ENCODE measurements at regions not wholly inside any gene's neighbourhood (a gene's known extent, or its start where the extent isn't known, plus 50 kb on each side); places are given as distances from the start of the nearest gene placed in this dataset.
"Not testable (repeated sequence)": the region's sequence is repeated elsewhere in the genome, so short reads cannot be mapped to it uniquely, and the experiment has no call there.

DNA sequence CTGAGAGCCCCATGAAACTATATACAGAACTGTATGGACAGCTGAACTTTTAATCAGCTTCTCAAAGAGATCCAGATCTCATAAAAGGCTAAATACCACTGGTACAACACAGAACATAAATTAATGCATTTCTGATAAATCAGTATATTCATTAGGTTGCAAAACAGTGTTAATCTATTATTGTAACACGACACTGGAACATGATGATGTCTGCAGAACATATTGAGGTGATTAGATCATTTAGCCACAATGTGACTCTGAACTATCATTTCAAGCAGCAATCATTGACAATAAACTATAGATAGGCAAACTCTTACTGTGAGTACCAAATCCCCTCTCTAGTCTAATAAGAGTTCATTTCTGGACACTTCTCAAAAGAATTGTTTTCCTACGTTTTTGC is 50.3 kb downstream of the GASK1B start:
- TF ChIP-seq, protein P1, sequence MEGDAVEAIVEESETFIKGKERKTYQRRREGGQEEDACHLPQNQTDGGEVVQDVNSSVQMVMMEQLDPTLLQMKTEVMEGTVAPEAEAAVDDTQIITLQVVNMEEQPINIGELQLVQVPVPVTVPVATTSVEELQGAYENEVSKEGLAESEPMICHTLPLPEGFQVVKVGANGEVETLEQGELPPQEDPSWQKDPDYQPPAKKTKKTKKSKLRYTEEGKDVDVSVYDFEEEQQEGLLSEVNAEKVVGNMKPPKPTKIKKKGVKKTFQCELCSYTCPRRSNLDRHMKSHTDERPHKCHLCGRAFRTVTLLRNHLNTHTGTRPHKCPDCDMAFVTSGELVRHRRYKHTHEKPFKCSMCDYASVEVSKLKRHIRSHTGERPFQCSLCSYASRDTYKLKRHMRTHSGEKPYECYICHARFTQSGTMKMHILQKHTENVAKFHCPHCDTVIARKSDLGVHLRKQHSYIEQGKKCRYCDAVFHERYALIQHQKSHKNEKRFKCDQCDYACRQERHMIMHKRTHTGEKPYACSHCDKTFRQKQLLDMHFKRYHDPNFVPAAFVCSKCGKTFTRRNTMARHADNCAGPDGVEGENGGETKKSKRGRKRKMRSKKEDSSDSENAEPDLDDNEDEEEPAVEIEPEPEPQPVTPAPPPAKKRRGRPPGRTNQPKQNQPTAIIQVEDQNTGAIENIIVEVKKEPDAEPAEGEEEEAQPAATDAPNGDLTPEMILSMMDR (conservative IDR thresholded peaks at IDR 0.05; ENCODE audit: low read depth, low read length) = no peak
- no peak for DNase-seq (ENCODE audit: low read depth)
- H3K4me3 ChIP-seq (ENCODE audit: low read length) = no peak overlapping the region

DNA sequence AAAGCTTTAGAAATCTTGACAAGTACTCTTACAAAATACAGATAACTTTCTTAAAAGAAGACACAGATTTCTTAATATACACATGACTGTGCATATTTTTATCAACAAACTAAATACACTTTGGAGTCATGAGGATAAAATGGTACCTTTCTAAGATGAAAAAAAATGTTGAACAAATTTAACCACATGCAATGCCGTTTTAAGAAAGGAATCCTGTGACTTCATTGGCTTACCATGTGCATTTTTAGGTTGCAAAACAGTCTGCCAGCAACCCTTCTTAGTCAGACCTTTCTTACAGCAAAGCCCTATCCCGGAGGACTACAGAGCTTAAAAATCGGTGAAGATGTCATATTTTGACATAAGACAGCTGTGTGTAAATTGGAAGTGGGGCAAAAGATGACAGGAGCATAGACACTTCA is 51.7 kb downstream of the GASK1B start:
- H3K4me3 ChIP-seq (ENCODE audit: low read length) = no peak overlapping the region
- TF ChIP-seq, protein P1 (conservative IDR thresholded peaks at IDR 0.05; ENCODE audit: low read depth, low read length) = no peak
- DNase-seq (ENCODE audit: low read depth) = peak; percentile 19

DNA sequence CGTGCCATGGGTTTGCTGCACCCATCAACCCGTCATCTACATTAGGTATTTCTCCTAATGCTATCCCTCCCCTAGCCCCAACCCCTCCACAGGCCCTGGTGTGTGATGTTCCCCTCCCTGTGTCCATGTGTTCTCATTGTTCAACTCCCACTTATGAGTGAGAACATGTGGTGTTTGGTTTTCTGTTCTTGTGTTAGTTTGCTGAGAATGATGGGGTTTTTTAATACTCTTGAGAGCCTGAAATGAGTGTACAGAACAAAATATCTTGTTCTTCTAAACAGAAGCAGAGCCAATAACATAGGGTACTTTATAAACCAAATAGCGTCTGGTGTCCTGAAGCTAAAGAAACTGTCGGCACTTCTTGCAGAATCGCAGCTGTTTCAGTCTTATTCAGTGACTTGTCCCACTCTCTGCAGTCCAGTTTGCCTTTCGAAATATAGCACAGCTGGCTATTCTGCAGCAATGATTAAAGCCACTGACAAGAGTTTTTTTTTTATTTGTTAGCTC is 52.1 kb downstream of the GASK1B start:
- not testable (repeated sequence) for DNase-seq (ENCODE audit: low read depth); H3K4me3 ChIP-seq (ENCODE audit: low read length)

DNA sequence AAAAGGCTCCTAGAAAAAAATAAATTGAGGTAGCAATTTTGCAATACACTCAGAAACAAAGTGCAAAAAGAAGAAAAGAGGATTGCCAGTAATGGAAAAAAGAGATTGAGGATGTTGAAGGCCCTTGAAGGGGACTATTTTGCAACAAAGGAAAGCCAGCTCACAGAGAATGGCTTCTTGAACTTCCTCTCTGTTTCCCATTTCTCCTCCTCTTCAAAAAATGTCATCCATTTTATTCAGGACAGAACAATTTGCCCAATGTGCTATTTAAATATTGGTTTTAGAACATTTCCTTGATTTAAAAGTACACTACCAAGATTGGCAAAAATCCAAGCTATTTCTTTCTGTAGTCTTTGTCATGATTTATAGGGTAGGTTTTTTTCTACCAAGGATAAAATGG is 60.2 kb downstream of the GASK1B start:
- no peak overlapping the region for H3K4me3 ChIP-seq (ENCODE audit: low read length)
- TF ChIP-seq, protein P1 (conservative IDR thresholded peaks at IDR 0.05; ENCODE audit: low read depth, low read length) = no peak
- DNase-seq (ENCODE audit: low read depth) = no peak

DNA sequence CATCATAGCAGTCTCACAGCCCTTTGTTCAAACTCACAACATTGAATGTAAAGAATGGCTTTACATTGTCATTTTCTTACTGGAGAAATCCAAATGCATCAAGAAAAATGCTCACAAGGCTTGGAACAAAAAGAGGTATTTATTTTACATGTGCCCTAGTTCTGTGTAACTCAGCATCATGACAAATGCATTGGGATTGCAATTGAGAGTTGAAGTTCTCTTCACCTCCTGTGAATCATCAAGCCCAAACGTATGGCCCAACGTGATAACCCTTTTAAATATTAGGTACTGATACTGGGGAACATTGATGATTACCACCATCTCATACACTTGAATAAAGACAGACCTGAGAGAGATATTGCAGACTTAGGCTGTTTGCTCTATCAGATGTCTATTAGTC is 61.6 kb downstream of the GASK1B start:
- no peak overlapping the region for H3K4me3 ChIP-seq (ENCODE audit: low read length)
- no peak for DNase-seq (ENCODE audit: low read depth)
- TF ChIP-seq, protein P1 (conservative IDR thresholded peaks at IDR 0.05; ENCODE audit: low read depth, low read length) = no peak

DNA sequence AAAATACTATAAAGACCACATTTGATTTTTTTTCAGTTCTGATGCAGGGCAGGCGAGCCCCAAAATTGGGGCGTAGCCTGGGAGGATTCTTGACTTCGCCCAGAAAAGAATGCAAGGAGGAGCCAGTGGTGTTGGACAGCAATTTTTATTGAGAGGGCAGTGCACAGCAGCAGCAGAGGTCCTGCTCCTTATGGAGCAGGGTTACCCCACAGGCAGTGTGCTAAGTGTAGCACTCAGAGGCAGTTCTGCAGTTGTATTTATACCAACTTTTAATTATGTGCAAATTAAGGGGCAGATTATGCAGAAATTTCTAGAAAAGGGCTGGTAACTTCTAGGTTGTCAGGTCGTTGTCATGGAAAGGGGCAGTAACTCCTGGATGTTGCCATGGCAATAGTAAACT is 69.9 kb downstream of the GASK1B start:
- no peak for DNase-seq (ENCODE audit: low read depth)
- no peak overlapping the region for H3K4me3 ChIP-seq (ENCODE audit: low read length)
- TF ChIP-seq, protein P1 (conservative IDR thresholded peaks at IDR 0.05; ENCODE audit: low read depth, low read length) = no peak

DNA sequence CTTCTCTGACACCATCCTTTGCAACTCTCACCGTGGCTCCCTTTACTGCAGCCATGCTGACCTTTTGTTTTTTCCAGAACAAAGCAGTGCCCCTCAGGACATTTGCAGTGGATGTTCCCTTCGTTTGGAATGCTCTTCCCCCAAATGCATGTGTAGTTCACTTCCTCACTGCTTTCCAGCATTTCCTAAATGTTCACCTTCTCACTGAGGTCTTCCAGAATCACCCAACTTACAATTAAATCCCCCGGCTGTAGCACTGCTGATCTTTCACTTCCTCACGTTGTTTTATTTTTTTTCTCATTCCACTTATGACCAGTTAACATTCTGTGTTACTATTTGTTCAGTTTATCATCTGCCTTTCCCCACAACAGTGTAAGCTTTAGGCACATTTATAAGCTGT is 73.1 kb downstream of the GASK1B start:
- no peak overlapping the region for H3K4me3 ChIP-seq (ENCODE audit: low read length)
- TF ChIP-seq, protein P1 (conservative IDR thresholded peaks at IDR 0.05; ENCODE audit: low read depth, low read length) = no peak
- no peak for DNase-seq (ENCODE audit: low read depth)

DNA sequence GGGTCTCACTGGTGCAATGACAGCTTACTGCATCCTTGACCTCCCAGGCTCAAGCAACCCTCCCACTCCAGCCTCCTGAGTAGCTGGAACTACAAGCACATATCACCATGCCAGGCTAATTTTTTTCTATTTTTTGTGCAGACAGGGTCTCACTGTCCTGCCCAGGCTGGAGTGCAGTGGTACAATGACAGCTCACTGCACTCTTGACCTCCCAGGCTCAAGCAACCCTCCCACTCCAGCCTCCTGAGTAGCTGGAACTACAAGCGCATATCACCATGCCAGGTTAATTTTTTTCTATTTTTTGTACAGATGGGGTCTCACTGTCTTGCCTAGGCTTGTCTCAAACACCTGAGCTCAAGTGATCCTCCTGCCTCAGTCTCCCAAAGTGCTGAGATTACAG is 74.0 kb downstream of the GASK1B start:
- H3K4me3 ChIP-seq (ENCODE audit: low read length) = no peak overlapping the region
- DNase-seq (ENCODE audit: low read depth) = no peak
- TF ChIP-seq, protein P1 (conservative IDR thresholded peaks at IDR 0.05; ENCODE audit: low read depth, low read length) = no peak

Measured in retinal pigment epithelial cell (primary cell).